SU-DHL-6 (cell line): ENCODE measurements at regions not wholly inside any gene's neighbourhood (a gene's known extent, or its start where the extent isn't known, plus 50 kb on each side); places are given as distances from the start of the nearest gene placed in this dataset.

ENCODE experiments used
- CTCF ChIP-seq: fragments of 200-600 bp; sonication (generic); IDR thresholded peaks from one replicate; pipeline ENCODE4 v1.5.1; 2017; ENCODE audit warnings: antibody characterized with exemption, mild to moderate bottlenecking, low read length, moderate library complexity; ENCODE audit not compliant: insufficient read depth, poor library complexity, severe bottlenecking
- EZH2phosphoT487 ChIP-seq: fragments of 200-600 bp; sonication (generic), shearing (Covaris generic); conservative IDR thresholded peaks from 2 replicates; pipeline ENCODE4 v1.6.1; 2018; ENCODE audit warnings: mild to moderate bottlenecking, antibody characterized with exemption, low read length, moderate library complexity, mixed read lengths

GRCh38 chr4:138907174-138907573 is 108.4 kb upstream of the NOCT start:
- no peak for TF ChIP-seq CTCF
- TF ChIP-seq EZH2phosphoT487: no peak
